Amniotic epithelial cell (primary cell): ENCODE measurements at regions not wholly inside any gene's neighbourhood (a gene's known extent, or its start where the extent isn't known, plus 50 kb on each side); places are given as distances from the start of the nearest gene placed in this dataset.
A peak's percentile ranks its signal among the peaks of the same experiment; 100 is the strongest.

Experiments used
- DNase-seq: peaks from one replicate; pipeline ENCODE4 v3.0.0-alpha.2; 2010; ENCODE audit warnings: low read depth

DNA sequence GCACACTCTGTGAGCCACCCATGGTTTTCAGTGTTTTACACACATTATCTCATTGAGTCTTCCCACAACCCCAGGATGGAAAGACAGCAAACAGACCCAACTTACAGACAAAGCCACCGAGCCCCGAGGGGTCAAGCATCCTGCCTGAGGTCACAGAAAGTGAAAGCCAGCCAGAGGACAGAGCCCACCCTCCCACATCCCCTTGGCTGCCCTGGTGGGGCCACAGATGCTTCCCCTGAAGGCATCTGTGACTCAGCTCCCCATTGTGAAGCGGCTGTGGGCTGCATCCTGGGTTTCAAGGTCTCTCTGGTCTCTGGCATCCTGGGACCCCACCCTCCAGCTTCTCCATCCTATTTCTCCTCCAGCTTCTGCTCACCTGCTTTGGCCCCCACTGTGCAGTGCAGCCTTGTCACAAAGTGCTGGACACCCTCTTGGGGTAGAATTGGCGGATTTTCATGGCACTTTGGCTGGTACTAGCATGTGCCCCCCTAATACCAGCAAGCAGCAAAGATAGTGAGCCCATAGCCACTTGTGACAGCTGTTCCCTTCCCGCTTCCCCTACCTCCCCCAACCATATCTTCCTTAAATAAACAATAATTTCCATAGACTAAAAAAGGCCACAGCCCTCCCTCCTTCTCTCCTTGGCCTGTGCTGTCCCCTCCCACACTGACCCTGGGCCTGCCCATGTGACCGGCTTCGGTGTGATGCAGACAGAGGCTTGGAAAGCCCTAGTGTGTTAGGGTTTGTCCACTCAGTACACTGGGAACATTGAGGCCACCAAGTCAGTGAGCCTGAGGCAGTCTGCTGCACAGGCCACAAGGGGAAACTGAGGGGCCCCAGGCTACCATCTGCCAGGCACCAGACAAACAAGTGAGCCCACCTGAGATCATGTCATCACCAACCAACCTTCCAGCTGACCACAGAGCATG lies 53.9 kb upstream of the SHISAL1 start:
- no peak for DNase-seq

DNA sequence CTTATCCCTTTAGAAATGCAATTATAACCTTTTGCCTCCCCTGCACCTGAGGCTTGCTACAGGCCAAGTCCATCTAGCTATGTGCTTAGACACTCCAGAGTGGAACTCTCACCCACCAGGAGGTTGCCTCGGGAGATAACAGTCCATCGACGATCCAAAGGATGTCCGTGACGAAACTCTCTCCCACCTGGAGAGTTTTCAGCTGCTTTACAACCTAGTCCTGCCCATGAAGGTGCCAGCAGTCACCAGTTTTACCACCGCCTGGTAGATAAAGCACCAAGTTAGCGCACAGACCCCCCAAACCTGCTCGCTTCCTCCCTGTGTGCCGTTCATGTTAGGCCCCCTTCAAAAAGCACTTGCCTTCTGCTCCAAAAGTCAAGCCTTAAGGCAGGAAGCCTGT lies 53.1 kb upstream of the SHISAL1 start:
- no peak for DNase-seq

DNA sequence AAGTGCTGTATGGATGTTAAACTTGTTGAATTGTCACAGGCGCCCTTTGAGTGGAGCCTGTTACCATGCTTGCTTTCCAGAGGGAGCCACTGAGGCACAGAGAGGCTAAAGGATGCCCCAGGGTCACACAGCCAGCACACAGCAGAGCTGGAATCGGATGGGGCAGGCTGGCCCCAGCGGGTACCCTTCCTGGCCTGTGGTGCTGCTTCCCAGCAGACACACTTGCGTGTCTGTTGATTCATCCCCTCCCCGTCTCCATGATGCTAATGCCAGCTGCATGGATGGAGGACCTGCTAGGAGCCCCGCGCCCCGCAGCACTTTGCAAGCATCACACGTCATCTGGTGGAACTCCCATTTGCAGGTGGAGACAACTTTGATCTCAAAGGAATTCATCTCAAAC lies 52.4 kb upstream of the SHISAL1 start:
- peak; percentile 5 for DNase-seq

DNA sequence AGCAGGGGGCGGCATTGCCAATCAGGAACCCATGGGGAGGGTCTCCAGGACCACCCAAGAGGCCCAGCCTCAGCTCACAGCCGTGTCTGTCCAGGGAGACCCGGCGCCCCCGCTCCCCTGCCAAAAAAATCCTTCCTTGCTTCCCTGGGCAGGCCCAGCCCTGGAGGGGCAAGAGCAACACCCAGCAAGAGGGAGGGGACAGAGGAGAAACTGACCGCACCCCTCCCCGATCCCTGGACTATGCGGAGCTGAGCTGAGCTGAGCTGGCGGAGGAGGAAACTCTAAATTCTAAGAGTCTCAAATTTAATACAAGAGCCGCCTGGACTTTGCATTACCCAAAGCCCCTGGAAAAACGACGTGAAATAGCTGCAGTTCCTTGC lies 52.0 kb upstream of the SHISAL1 start:
- no peak for DNase-seq

DNA sequence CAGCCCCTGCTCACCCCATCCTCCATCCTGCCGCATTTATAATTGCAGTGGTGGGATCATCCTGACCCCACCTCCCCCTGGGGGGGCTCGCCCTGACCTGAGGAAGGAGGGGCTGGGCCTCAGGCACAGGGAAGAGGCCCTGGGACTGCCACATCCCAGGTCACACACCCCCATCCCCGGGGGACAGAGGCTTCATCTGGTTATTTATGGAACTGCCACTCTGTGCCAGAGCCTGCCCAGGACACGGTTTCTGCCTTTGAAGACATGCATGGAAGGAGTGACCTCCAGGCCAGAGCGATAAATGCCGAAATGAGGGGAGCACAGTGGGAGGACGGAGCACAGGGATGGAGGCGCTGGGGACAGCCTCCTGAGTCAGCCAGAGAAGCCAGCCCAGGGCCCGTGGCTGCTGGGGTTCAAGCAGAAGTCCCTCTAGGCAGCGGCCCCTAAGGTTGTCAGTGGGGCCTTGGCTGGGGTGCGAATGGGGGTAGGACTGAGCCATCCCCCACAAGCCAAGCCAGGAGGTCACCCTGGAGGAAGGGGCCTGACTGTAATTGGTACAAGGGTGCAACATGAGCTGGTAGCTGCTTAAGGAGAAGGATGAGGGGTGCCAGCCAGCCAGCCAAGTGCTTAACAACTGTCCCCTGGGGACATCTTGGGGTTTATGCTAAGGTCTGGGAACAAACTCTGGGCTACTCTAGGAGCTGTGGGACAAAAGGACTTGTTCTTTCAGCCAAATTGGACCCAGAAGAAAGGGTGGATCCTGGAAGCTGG lies 51.4 kb upstream of the SHISAL1 start:
- no peak for DNase-seq

- peak; percentile 87 for DNase-seq
Measured at GRCh38 chr22:44363013-44363979, 50.5 kb upstream of the SHISAL1 start.

DNA sequence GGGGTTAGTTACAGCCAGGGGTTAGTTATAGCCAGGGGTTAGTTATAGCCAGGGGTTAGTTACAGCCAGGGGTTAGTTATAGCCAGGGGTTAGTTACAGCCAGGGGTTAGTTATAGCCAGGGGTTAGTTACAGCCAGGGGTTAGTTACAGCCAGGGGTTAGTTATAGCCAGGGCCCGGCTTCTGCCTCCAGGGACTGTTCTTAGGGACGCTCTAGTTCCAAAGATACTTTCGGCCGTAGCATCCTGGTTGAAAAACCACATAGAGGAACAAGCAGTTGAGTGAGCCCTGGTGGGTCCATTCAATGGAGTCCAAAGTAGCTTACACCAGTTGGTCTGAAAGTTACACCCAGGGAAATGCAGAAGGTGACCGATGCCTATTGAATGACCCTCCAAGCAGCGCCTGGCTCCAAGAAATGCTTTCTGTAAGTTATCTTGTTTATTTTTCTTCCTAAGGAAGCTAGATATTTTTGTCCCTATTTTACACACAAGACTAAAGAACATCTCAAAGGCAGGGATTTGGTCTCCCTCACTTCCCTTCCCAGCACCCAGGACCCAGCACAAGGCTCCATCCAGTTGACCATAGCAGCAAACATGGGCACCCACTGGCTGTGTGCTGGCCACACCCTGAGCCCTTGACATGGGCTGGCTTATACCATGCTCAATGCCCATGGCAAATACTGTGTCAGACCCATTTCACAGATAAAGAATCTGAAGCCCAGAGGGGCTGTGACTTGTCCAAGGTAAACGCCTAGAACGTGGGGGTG lies 49.7 kb upstream of the SHISAL1 start:
- no peak for DNase-seq
